ENCODE measurements at regions not wholly inside any gene's neighbourhood (a gene's known extent, or its start where the extent isn't known, plus 50 kb on each side); places are given as distances from the start of the nearest gene placed in this dataset.

GRCh38 chr5:169460896-169461295 lies 122.7 kb upstream of the SPDL1 start:
- H3K9me3 ChIP-seq: no peaks in the 10 kb centered on the region; the same call in 1 of the 2 replicates
- H3K4me3 ChIP-seq (ENCODE audit: low read depth, low read length): no peak overlapping the region
- TF ChIP-seq CTCF (IDR thresholded peaks at IDR 0.05; ENCODE audit: low read depth, low read length): no peak
- no peaks in the 10 kb centered on the region for H3K4me1 ChIP-seq
- no peak for DNase-seq
- no peaks in the 10 kb centered on the region for H3K36me3 ChIP-seq
- peaks cover 2% of the 10 kb centered on the region for H3K27me3 ChIP-seq

DNA sequence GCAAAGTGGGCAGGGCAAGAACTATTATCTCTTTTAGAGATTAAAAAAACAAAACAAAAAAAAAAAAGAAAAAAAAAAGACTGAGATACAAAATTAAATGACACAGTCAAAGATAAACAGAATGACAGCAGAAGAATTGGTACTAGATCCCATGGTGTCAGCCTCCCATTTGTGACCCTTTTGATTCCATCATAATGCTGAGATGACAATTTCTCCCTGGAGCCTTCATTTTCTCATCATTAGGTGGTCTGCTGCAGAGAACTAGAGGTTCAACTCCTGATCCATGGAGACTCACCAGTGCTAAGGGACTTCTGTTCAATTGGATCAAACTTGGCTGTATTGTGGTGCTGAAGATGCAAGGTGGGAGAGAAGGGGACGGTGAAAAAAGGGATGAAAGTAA lies 123.5 kb upstream of the SPDL1 start:
- H3K9me3 ChIP-seq: no peaks in the 10 kb centered on the region
- no peaks in the 10 kb centered on the region for H3K36me3 ChIP-seq
- DNase-seq: no peak
- no peaks in the 10 kb centered on the region; the same call in 1 of the 2 replicates for H3K27me3 ChIP-seq
- TF ChIP-seq CTCF (IDR thresholded peaks at IDR 0.05; ENCODE audit: low read depth, low read length): no peak
- no peaks in the 10 kb centered on the region for H3K4me1 ChIP-seq
- H3K4me3 ChIP-seq (ENCODE audit: low read depth, low read length): no peak overlapping the region

DNA sequence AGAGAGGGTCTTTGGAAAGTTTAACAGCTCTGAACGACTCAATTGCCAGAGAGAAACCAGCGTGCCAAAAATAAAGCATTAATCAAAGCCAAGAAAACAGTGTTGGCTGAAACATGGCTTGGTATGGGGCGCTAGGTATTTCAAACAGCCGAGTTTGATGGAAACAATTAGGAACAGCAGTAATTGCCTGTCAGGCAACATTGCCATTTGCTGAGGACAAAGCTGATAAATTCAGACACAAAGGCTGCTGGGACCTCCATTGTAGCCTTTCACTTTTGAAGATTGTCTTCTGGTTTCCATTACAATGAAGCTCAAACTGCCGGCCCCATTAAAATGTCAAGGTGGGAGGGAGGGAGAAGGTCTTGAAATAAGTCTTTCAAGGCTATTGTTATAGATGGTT lies 125.4 kb upstream of the SPDL1 start:
- no peak for TF ChIP-seq CTCF (IDR thresholded peaks at IDR 0.05; ENCODE audit: low read depth, low read length)
- H3K27me3 ChIP-seq: no peaks in the 10 kb centered on the region; the same call in 1 of the 2 replicates
- no peak overlapping the region for H3K4me3 ChIP-seq (ENCODE audit: low read depth, low read length)
- DNase-seq: no peak
- no peaks in the 10 kb centered on the region for H3K36me3 ChIP-seq
- no peaks in the 10 kb centered on the region for H3K9me3 ChIP-seq
- no peaks in the 10 kb centered on the region for H3K4me1 ChIP-seq

DNA sequence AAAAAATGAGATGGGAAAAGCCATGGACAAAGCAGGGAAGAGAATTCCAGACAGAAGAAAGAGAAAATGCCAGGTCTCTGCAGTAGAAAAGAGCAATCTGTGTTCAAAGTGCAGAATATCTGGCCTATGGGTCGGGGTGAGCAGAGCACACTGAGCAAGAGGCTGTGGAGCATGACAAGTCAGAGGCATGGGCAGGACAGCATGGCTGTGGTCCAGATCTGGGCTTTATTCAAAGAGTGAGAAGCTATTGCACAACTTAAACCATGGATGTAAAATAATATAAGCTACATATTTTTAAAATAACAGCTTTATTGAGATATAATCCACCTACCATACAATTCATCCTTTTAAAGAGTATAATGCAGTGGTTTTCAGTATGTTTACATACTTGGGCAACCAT lies 133.1 kb upstream of the SPDL1 start:
- H3K27me3 ChIP-seq: no peaks in the 10 kb centered on the region
- no peak overlapping the region for H3K4me3 ChIP-seq (ENCODE audit: low read depth, low read length)
- DNase-seq: no peak
- H3K4me1 ChIP-seq: no peaks in the 10 kb centered on the region
- TF ChIP-seq CTCF (IDR thresholded peaks at IDR 0.05; ENCODE audit: low read depth, low read length): no peak
- H3K9me3 ChIP-seq: no peaks in the 10 kb centered on the region
- H3K36me3 ChIP-seq: no peaks in the 10 kb centered on the region

- Histone ChIP-seq H3K27me3 (no peaks in the 10 kb centered on the region), H3K4me1 (no peaks in the 10 kb centered on the region), H3K9me3 (no peaks in the 10 kb centered on the region), H3K4me3 (ENCODE audit: low read depth, low read length) (no peak overlapping the region), H3K36me3 (no peaks in the 10 kb centered on the region)
- DNase-seq: no peak
- TF ChIP-seq CTCF (IDR thresholded peaks at IDR 0.05; ENCODE audit: low read depth, low read length): no peak
Measured at GRCh38 chr5:169448826-169449225, 134.7 kb upstream of the SPDL1 start.

GRCh38 chr5:169445191-169445590 lies 138.4 kb upstream of the SPDL1 start:
- H3K4me1 ChIP-seq: no peaks in the 10 kb centered on the region
- H3K9me3 ChIP-seq: no peaks in the 10 kb centered on the region
- no peak for DNase-seq
- no peaks in the 10 kb centered on the region for H3K36me3 ChIP-seq
- no peaks in the 10 kb centered on the region for H3K27me3 ChIP-seq
- no peak overlapping the region for H3K4me3 ChIP-seq (ENCODE audit: low read depth, low read length)
- TF ChIP-seq CTCF (IDR thresholded peaks at IDR 0.05; ENCODE audit: low read depth, low read length): no peak

All from BE2C (cell line).